Keratinocyte (primary cell): ENCODE measurements at regions not wholly inside any gene's neighbourhood (a gene's known extent, or its start where the extent isn't known, plus 50 kb on each side); places are given as distances from the start of the nearest gene placed in this dataset.

Source experiments
- CTCF ChIP-seq, 3 experiments: IDR thresholded peaks in 1 of 3; conservative IDR thresholded peaks in 1 of 3; optimal IDR thresholded peaks in 1 of 3; 2 replicates in 2 of 3; 3 replicates in 1 of 3; pipeline versions ENCODE3 to v1.5.1; 2011; ENCODE audit warnings: low read length in 3 of 3, mild to moderate bottlenecking in 3 of 3, moderate library complexity in 2 of 3, control low read depth in 1 of 3, inconsistent platforms in 1 of 3; ENCODE audit not compliant: insufficient read depth in 2 of 3; ENCODE audit errors: extremely low read depth in 1 of 3
- EZH2 ChIP-seq: IDR thresholded peaks from one replicate; pipeline ENCODE4 v1.6.1; 2012; ENCODE audit warnings: inconsistent platforms, mild to moderate bottlenecking, low read length, moderate library complexity

GRCh38 chr18:4789506-4789905 is 334.4 kb upstream of the DLGAP1 start:
- TF ChIP-seq CTCF (optimal IDR thresholded peaks at IDR 0.05 in 1 of 3, IDR thresholded peaks at IDR 0.05 in 1 of 3, conservative IDR thresholded peaks at IDR 0.05 in 1 of 3; ENCODE audit: extremely low read depth in 1 of 3, insufficient read depth in 2 of 3, low read length in 3 of 3) (peak in 2 of 3 experiments; percentile 9 to 33), EZH2 (no peak)
